ENCODE measurements at regions not wholly inside any gene's neighbourhood (a gene's known extent, or its start where the extent isn't known, plus 50 kb on each side); places are given as distances from the start of the nearest gene placed in this dataset.

DNA sequence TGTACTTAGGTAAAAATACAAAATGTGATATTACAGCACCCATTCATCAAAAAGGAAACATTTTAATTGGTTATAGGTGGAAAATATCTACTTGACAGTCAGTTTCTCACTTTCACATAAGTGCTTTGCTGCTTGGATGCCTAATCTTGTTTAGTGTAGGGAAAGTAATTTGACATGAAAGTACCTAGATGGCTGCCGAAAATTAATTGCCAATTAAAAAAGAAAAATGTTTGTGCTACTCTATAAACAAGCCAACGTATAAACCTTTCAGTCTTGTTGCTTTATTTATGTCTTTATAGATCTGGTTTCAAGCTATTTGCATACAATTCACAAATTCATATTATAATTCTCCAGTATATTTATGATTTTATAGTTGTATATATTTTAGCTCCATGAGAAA, 729.9 kb downstream of the DACH1 start:
- ChIA-PET POLR2A (no interaction called here), CTCF (interaction anchor here (0.5 to 0.7 kb wide), 2 partner anchors 34 to 1250 kb away, joined by 3 to 4 read pairs; no protein-coding TSS in a partner anchor)
- no peak for TF ChIP-seq SALL2 (tag by site-specific recombination; IDR thresholded peaks at IDR 0.05; ENCODE audit: borderline replicate concordance)
- TF ChIP-seq KLF10 (tag by site-specific recombination; IDR thresholded peaks at IDR 0.05) = no peak
- Histone ChIP-seq H3K4me1 (ENCODE audit: control insufficient read depth, insufficient read depth, low read length) (no peaks in the 10 kb centered on the region), H3K36me3 (ENCODE audit: control insufficient read depth in 2 of 2, insufficient read depth in 1 of 2, low read length in 2 of 2) (no peaks in the 10 kb centered on the region), H3K9me3 (ENCODE audit: control insufficient read depth, insufficient read depth, low read depth, low read length) (no peaks in the 10 kb centered on the region), H3K4me3 (ENCODE audit: low read depth, low read length) (no peak overlapping the region), H3K27ac (ENCODE audit: extremely low read depth, low read depth, low read length) (no peak overlapping the region)

DNA sequence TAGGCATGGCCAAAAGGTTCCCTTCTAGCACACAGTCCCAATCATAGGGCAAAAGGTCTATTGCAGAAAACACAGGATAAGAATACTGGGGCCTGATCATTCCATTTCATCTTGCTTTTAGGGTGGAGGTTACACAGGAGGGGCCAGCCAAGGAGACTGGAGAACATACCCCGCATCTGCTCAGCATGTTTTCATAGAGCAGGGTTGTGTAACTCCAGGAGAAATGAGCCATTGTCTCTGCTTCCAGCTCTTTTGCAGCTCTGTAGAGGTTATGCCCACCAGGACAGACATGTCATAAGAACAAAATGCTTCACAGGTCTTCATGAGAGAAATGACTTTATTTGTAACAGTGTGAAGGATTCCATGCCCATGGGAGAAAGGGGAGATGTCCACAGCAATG, 742.8 kb downstream of the DACH1 start:
- CTCF ChIA-PET = no interaction called here
- no peaks in the 10 kb centered on the region for H3K36me3 ChIP-seq (ENCODE audit: control insufficient read depth in 2 of 2, insufficient read depth in 1 of 2, low read length in 2 of 2)
- no peaks in the 10 kb centered on the region for H3K9me3 ChIP-seq (ENCODE audit: control insufficient read depth, insufficient read depth, low read depth, low read length)
- H3K4me1 ChIP-seq (ENCODE audit: control insufficient read depth, insufficient read depth, low read length) = no peaks in the 10 kb centered on the region
- H3K27ac ChIP-seq (ENCODE audit: extremely low read depth, low read depth, low read length) = no peak overlapping the region
- POLR2A ChIA-PET = no interaction called here
- no peak overlapping the region for H3K4me3 ChIP-seq (ENCODE audit: low read depth, low read length)
- TF ChIP-seq OSR2 (tag by site-specific recombination; IDR thresholded peaks at IDR 0.05) (no peak), ZNF184 (tag by site-specific recombination; IDR thresholded peaks at IDR 0.05) (no peak), ZNF274 (IDR thresholded peaks at IDR 0.05; ENCODE audit: low read length) (no peak), ZNF274 (tag by site-specific recombination; IDR thresholded peaks at IDR 0.05; ENCODE audit: borderline replicate concordance) (no peak), KLF9 (tag by site-specific recombination; IDR thresholded peaks at IDR 0.05; ENCODE audit: low read depth) (no peak), ZNF146 (tag by site-specific recombination; IDR thresholded peaks at IDR 0.05) (no peak), ZNF350 (tag by site-specific recombination; IDR thresholded peaks at IDR 0.05) (no peak)
- TF ChIP-seq, protein P1, sequence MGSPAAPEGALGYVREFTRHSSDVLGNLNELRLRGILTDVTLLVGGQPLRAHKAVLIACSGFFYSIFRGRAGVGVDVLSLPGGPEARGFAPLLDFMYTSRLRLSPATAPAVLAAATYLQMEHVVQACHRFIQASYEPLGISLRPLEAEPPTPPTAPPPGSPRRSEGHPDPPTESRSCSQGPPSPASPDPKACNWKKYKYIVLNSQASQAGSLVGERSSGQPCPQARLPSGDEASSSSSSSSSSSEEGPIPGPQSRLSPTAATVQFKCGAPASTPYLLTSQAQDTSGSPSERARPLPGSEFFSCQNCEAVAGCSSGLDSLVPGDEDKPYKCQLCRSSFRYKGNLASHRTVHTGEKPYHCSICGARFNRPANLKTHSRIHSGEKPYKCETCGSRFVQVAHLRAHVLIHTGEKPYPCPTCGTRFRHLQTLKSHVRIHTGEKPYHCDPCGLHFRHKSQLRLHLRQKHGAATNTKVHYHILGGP (tag by site-specific recombination; IDR thresholded peaks at IDR 0.05) = no peak
- TF ChIP-seq, protein P2, sequence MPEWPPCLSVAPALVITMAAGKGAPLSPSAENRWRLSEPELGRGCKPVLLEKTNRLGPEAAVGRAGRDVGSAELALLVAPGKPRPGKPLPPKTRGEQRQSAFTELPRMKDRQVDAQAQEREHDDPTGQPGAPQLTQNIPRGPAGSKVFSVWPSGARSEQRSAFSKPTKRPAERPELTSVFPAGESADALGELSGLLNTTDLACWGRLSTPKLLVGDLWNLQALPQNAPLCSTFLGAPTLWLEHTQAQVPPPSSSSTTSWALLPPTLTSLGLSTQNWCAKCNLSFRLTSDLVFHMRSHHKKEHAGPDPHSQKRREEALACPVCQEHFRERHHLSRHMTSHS (tag by site-specific recombination; IDR thresholded peaks at IDR 0.05) = no peak

DNA sequence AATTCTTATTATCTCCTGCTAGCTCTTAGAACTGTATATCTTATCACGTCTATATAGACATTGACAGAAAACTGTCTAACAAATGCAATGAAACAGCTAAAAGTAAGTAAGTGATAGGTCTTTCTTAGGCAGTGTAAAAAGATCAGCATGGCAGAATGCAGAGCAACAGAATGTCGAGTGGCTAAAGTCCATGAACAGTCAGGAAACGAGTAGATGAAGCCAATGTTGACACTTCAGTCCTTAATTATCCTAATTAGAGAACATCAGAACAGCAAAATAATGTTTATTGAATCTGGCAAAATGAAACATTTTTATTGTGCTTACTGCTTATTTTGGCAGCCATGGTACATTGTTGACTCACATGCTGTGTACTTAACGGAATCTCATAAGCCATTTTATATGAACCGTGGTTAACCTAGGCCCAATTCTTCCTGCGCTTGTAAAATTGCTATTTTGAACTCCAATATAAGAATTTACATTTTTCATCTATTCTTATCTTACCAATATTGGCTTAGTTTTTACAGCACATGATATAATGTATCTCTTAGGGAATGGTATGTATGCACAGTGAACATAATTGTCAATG, 748.1 kb downstream of the DACH1 start:
- ChIA-PET POLR2A (no interaction called here), CTCF (interaction anchor here (0.6 kb wide), 1 partner anchor 16 kb away, joined by 3 read pairs; no protein-coding TSS in a partner anchor)
- H3K4me3 ChIP-seq (ENCODE audit: low read depth, low read length) = no peak overlapping the region
- H3K9me3 ChIP-seq (ENCODE audit: control insufficient read depth, insufficient read depth, low read depth, low read length) = no peaks in the 10 kb centered on the region
- H3K4me1 ChIP-seq (ENCODE audit: control insufficient read depth, insufficient read depth, low read length) = no peaks in the 10 kb centered on the region
- no peak overlapping the region for H3K27ac ChIP-seq (ENCODE audit: extremely low read depth, low read depth, low read length)
- TF ChIP-seq ZBTB17 (tag by site-specific recombination; IDR thresholded peaks at IDR 0.05) (peak; percentile 26; the same call in 1 of the 2 replicates), ZNF433 (tag by site-specific recombination; IDR thresholded peaks at IDR 0.05; ENCODE audit: low read depth) (no peak)
- no peaks in the 10 kb centered on the region for H3K36me3 ChIP-seq (ENCODE audit: control insufficient read depth in 2 of 2, insufficient read depth in 1 of 2, low read length in 2 of 2)

DNA sequence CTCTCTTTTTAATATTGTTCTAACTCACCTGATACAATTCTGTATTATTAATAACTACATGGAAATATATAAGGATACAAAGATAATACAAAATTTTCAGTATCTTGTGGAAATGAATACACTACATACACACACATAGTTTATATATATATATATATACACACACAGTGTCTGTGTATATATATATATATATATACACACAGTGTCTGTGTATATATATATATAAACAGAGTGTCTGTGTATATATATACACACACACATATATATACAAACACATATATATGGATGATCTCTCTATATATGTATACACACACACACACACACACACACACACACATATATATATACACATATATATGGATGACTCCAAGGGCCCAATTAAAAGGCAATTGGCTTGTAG, 749.1 kb downstream of the DACH1 start:
- ChIA-PET POLR2A (no interaction called here), CTCF (no interaction called here)
- TF ChIP-seq ZNF785 (tag by site-specific recombination; IDR thresholded peaks at IDR 0.05) (no peak), ZNF202 (tag by site-specific recombination; IDR thresholded peaks at IDR 0.05; ENCODE audit: borderline replicate concordance) (no peak), KLF7 (tag by site-specific recombination; IDR thresholded peaks at IDR 0.05; ENCODE audit: borderline replicate concordance) (no peak), ZNF561 (tag by site-specific recombination; IDR thresholded peaks at IDR 0.05; ENCODE audit: borderline replicate concordance) (no peak), TCF7L2 (IDR thresholded peaks at IDR 0.05; ENCODE audit: borderline replicate concordance, low read depth, low read length) (no peak), ZNF529 (tag by site-specific recombination; IDR thresholded peaks at IDR 0.05; ENCODE audit: insufficient replicate concordance) (no peak)
- TF ChIP-seq, protein P3, sequence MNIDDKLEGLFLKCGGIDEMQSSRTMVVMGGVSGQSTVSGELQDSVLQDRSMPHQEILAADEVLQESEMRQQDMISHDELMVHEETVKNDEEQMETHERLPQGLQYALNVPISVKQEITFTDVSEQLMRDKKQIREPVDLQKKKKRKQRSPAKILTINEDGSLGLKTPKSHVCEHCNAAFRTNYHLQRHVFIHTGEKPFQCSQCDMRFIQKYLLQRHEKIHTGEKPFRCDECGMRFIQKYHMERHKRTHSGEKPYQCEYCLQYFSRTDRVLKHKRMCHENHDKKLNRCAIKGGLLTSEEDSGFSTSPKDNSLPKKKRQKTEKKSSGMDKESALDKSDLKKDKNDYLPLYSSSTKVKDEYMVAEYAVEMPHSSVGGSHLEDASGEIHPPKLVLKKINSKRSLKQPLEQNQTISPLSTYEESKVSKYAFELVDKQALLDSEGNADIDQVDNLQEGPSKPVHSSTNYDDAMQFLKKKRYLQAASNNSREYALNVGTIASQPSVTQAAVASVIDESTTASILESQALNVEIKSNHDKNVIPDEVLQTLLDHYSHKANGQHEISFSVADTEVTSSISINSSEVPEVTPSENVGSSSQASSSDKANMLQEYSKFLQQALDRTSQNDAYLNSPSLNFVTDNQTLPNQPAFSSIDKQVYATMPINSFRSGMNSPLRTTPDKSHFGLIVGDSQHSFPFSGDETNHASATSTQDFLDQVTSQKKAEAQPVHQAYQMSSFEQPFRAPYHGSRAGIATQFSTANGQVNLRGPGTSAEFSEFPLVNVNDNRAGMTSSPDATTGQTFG (tag by site-specific recombination; IDR thresholded peaks at IDR 0.05; ENCODE audit: borderline replicate concordance) = no peak
- TF ChIP-seq, protein P4, sequence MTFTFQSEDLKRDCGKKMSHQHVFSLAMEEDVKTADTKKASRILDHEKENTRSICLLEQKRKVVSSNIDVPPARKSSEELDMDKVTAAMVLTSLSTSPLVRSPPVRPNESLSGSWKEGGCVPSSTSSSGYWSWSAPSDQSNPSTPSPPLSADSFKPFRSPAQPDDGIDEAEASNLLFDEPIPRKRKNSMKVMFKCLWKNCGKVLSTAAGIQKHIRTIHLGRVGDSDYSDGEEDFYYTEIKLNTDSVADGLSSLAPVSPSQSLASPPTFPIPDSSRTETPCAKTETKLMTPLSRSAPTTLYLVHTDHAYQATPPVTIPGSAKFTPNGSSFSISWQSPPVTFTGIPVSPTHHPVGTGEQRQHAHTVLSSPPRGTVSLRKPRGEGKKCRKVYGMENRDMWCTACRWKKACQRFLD (tag by site-specific recombination; IDR thresholded peaks at IDR 0.05) = no peak
- TF ChIP-seq, protein P5, sequence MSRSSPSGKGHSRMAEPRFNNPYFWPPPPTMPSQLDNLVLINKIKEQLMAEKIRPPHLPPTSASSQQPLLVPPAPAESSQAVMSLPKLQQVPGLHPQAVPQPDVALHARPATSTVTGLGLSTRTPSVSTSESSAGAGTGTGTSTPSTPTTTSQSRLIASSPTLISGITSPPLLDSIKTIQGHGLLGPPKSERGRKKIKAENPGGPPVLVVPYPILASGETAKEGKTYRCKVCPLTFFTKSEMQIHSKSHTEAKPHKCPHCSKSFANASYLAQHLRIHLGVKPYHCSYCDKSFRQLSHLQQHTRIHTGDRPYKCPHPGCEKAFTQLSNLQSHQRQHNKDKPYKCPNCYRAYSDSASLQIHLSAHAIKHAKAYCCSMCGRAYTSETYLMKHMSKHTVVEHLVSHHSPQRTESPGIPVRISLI (tag by site-specific recombination; IDR thresholded peaks at IDR 0.05) = no peak

More for the DNA sequence above, 749.1 kb downstream of the DACH1 start:
- Histone ChIP-seq H3K27ac (ENCODE audit: extremely low read depth, low read depth, low read length) (no peak overlapping the region), H3K4me1 (ENCODE audit: control insufficient read depth, insufficient read depth, low read length) (no peaks in the 10 kb centered on the region), H3K4me3 (ENCODE audit: low read depth, low read length) (no peak overlapping the region), H3K36me3 (ENCODE audit: control insufficient read depth in 2 of 2, insufficient read depth in 1 of 2, low read length in 2 of 2) (no peaks in the 10 kb centered on the region), H3K9me3 (ENCODE audit: control insufficient read depth, insufficient read depth, low read depth, low read length) (no peaks in the 10 kb centered on the region)

All from HEK293 (cell line).